ENCODE measurements at regions not wholly inside any gene's neighbourhood (a gene's known extent, or its start where the extent isn't known, plus 50 kb on each side); places are given as distances from the start of the nearest gene placed in this dataset.

GRCh38 chr3:168615493-168616020 lies 519.8 kb upstream of the GOLIM4 start:
- no peak for TF ChIP-seq CTCF (IDR thresholded peaks at IDR 0.05; ENCODE audit: control insufficient read depth, insufficient read depth, low read depth, low read length, missing control alignments)
- H3K4me3 ChIP-seq (ENCODE audit: control insufficient read depth, low read depth, low read length): no peak overlapping the region
- DNase-seq (ENCODE audit: low read depth): no peak

DNA sequence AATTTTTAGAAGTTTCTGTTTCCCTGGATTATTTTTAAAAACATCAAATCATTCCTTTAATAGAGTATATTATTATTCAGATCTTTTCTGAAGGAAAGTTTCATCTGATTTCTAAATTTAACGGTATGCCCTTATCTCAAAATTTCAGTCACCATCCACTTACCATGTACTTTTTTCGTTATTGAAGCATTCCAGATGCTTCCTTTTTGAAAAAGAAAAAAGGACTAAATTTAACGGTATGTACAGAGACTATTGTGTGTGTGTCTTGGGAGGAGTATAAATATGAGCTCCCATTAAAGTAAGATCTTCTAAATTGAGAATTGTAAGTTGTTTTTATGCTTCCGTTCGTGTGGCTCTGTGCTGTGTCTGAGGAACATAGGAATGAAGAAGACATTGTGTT lies 517.4 kb upstream of the GOLIM4 start:
- DNase-seq (ENCODE audit: low read depth): no peak
- no peak overlapping the region for H3K4me3 ChIP-seq (ENCODE audit: control insufficient read depth, low read depth, low read length)
- TF ChIP-seq CTCF (IDR thresholded peaks at IDR 0.05; ENCODE audit: control insufficient read depth, insufficient read depth, low read depth, low read length, missing control alignments): no peak

- no peak for TF ChIP-seq CTCF (IDR thresholded peaks at IDR 0.05; ENCODE audit: control insufficient read depth, insufficient read depth, low read depth, low read length, missing control alignments)
- no peak for DNase-seq (ENCODE audit: low read depth)
- H3K4me3 ChIP-seq (ENCODE audit: control insufficient read depth, low read depth, low read length): no peak overlapping the region
Measured at GRCh38 chr3:168612671-168613070, 516.9 kb upstream of the GOLIM4 start.

DNA sequence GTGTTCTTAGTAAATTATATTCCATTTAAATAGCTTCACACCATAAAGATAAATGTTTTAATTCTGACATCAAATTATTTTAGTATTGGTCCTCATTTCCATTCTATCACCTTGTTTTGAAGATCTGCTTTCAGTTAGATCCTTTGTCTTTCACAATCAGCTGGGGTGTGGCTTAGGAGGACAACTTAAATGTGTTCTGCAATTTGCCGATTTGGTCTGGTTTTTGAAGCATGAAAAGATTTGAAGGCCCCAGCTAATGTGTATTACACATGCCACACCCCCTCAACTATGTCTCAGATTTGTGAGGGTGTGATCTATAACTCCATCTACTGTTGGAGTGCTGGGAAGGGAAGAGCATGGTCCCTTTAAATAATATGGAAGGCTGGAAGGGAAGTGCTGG lies 516.1 kb upstream of the GOLIM4 start:
- TF ChIP-seq CTCF (IDR thresholded peaks at IDR 0.05; ENCODE audit: control insufficient read depth, insufficient read depth, low read depth, low read length, missing control alignments): no peak
- H3K4me3 ChIP-seq (ENCODE audit: control insufficient read depth, low read depth, low read length): no peak overlapping the region
- DNase-seq (ENCODE audit: low read depth): no peak

- no peak overlapping the region for H3K4me3 ChIP-seq (ENCODE audit: control insufficient read depth, low read depth, low read length)
- TF ChIP-seq CTCF (IDR thresholded peaks at IDR 0.05; ENCODE audit: control insufficient read depth, insufficient read depth, low read depth, low read length, missing control alignments): no peak
- DNase-seq (ENCODE audit: low read depth): no peak
Measured at GRCh38 chr3:168608926-168609325, 513.2 kb upstream of the GOLIM4 start.

DNA sequence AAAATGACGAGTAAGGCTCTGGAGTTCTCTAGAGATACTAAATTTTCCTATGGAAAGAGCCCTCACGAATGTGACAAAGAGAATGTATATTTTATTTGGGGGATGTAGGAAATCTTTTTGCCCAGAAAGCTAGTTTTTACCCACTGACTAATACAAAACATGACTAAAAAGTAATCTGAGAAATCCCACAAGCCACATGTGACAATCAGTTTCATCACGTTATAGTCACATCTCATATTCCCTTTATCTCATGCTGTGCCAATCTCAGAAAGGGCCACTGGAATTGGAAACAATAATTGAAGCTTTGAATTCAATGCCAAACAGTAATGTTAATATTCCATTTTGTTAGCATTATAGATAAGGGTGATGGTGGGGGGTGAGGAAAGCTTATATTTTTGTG lies 509.0 kb upstream of the GOLIM4 start:
- H3K4me3 ChIP-seq (ENCODE audit: control insufficient read depth, low read depth, low read length): no peak overlapping the region
- no peak for TF ChIP-seq CTCF (IDR thresholded peaks at IDR 0.05; ENCODE audit: control insufficient read depth, insufficient read depth, low read depth, low read length, missing control alignments)
- DNase-seq (ENCODE audit: low read depth): no peak

GRCh38 chr3:168598250-168598649 lies 502.5 kb upstream of the GOLIM4 start:
- TF ChIP-seq CTCF (IDR thresholded peaks at IDR 0.05; ENCODE audit: control insufficient read depth, insufficient read depth, low read depth, low read length, missing control alignments): no peak
- no peak overlapping the region for H3K4me3 ChIP-seq (ENCODE audit: control insufficient read depth, low read depth, low read length)
- DNase-seq (ENCODE audit: low read depth): no peak
